MM.1S (cell line): ENCODE measurements at regions not wholly inside any gene's neighbourhood (a gene's known extent, or its start where the extent isn't known, plus 50 kb on each side); places are given as distances from the start of the nearest gene placed in this dataset.

Source experiments
- CTCF ChIP-seq: fragments of 300-600 bp; sonication (generic); IDR thresholded peaks from 2 replicates; pipeline ENCODE4 v1.5.1; 2016; ENCODE audit warnings: antibody characterized with exemption, low read length, mixed read lengths
- EZH2phosphoT487 ChIP-seq: fragments of 300-600 bp; sonication (generic); IDR thresholded peaks from 2 replicates; pipeline ENCODE4 v1.6.1; 2018; ENCODE audit warnings: antibody characterized with exemption, low read length

GRCh38 chr5:126248611-126249010 lies 174.6 kb upstream of the GRAMD2B start:
- TF ChIP-seq CTCF (no peak), EZH2phosphoT487 (no peak)
